NCI-H1105 (cell line): ENCODE measurements at regions not wholly inside any gene's neighbourhood (a gene's known extent, or its start where the extent isn't known, plus 50 kb on each side); places are given as distances from the start of the nearest gene placed in this dataset.

Experiments
- DNase-seq: peaks from one replicate; lab custom pipeline; 2025; lab: John Stamatoyannopoulos, UW

DNA sequence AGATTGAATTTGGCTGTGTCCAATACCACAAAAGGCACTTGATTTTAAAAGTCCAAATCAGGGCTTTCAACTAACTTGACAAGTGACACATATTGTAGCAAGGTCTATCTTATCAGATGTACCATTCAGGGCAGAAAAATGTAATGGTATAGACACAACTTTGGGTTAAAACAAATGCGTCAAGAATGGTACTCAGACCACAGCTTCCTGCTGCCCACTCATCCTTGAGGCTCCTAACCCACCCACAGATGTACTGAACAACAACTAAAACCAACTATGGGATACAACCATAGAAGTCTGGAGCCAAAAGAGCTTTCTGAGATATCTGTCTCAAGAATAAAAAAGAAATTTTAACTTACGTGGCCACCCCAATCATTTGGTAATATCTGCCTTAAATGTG, 105.2 kb downstream of the RBM43 start:
- no peak for DNase-seq

DNA sequence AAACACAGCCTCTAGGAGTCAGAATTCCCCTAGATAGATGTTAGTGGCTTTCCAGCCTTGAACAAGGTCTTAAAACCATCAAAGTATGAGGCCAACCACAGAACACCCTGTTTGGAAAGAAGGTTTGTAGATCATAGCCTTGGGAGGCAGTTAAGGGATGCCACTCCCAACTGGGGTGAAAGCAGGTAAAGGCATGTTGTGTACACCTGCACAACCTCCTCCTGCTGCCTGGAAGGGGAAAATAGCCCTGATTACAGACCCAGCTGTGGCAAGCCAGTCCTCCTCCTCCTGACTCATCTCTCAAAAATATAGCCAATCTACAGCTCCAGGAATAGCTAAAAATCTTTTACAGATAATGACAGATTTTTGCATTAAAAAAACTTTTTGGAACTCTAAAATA, 108.1 kb downstream of the RBM43 start:
- no peak for DNase-seq

DNA sequence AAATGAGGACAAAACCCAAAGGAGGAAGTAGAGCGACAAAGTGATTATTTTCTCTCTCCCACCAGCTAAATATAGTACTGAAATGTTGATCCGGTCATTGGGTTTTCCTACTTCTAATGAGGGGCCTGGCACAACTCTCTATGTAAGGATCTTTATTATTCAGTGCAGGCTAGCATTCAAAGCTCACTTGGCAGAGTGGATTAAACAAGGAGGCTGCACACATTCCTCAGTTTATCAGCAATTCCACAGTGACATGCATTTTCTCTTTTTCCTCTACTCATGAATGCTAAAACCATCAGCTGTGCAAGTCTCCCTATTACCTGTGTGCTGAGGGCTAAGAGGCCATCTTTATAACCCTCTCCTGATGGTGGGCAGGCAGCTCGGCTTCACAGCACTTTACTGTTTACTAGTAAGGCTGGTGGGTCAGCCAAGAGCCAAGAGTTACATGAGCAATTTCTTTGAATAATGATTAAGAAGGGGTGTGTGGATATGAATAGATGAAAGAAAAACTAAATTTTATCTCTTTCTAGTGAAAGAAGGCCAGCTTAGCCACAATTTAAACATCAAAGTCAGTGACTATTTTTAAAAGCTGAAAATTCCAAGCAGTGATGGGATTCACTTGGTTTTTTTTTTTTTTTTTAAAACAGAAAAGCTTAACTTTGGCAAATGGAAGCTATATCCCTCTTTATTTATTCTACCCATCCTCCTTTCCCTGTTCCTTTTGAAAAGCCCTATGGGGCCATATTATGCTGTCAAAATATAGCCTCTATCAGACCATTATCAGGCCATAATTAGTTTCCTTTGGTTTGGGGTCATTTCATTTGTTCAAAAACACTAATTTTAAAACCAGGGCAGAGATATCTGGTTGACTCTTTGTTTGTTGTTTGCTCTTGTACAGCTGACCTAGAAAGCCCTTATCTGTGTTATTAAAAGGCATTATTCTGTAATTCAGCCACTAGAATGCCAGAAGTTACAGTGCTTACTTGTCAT, 111.0 kb downstream of the RBM43 start:
- no peak for DNase-seq

DNA sequence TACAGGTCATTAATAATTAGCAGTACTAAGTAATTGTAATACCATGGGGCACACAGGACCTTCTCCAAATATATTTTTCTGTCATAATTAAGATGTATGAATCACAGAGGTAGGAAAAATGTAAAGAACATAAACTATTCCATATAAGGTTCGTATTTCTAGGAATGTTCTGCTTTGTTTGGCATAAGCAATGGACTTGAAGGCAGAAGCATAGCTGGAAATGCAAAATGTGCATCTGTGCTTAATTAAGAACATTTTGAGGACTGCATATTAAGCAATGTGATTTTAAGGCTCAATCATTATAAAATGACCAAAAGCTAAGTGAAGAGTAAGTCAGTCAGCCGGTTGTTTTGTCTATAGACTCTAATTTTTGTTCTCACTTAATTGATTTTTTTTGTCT, 123.2 kb downstream of the RBM43 start:
- DNase-seq = no peak

DNA sequence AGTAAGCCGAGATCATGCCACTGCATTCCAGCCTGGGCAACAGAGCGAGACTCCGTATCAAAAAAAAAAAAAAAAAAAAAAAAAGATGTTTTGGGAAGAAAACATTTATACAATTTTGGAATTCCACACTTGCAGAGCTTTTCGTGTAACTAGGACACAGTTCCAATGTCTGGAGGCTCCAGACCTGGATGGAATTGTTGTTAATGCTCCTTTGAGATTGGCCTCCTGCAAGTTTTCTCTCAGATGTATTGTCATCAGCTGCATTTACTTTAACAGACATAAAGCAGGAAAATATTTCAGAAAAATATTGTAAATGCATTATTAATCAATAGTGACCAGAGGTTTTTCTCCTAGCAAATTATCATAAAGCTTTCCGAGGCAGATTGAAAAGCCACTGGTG, 124.1 kb downstream of the RBM43 start:
- DNase-seq = no peak

DNA sequence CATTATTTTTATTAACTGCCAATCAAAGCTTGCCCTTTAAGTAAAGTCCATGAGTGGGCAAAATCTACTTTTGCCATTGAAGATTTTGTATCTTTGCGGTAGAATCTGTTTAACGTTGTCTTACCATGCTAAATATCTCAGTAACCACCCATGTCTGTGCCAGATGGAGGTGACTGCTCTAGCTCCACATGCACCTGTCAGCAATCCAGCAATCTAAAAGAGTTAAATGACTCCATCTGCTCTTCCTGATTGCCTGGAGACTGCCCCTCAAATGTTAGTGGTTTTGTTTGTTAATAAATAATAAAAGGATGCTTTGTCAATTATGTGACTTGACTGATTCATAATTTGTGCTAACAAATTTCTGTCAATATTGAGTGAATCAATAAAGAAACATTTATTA, 141.7 kb downstream of the RBM43 start:
- no peak for DNase-seq

DNA sequence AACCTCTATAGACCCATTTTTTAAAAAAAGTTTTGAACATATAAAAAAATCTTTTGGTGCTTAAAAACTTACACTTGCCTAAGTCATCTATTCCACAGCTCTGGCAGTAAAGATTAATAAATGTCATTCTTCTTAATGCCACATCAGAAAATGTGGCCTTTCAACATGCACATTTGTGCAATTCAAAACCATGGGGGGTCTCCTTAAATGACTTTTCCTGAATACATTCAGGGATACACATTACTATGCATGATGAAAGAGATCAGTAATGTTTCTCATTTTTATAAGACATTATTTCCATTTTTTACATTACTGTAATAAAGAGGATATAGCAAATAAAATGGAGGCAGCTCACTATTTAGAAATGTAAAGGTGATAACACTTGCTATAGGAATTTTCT, 142.3 kb downstream of the RBM43 start:
- DNase-seq = no peak

DNA sequence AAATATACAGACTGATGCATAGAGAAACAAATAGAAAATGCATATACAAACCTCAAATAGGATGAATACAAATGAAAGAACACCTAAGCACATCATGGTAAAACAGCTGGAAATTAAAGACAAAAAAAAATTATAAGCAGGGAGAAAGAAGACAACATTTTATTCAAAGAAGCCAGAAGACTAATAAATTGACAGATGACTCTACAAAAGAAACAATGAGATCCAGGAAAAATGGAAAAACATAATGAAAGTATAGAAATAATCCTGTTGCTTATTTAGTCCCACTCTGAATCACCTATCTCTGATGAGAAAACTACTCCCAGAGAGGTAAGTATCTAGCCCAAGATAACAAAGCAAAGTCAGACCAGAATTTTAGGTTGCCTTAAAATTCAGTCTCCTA, 143.4 kb downstream of the RBM43 start:
- no peak for DNase-seq

DNA sequence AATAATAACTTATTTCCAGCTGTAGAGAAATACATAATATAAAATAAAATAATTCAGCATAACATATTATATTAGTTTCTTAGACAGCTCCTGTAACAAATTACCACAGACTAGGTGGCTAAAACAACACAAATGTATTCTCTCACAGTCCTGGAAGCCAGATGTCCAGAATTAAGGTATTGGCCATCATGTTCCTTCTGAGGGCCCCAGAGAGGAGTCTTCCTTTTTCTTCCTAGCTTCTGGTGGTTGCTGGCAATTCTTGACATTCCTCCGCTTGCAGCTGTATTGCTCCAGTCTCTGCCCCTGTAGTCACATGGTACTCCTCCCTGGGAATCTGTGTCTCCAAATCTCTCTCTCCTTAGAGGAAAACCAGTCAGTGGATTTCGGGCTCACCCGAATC, 146.8 kb downstream of the RBM43 start:
- no peak for DNase-seq

DNA sequence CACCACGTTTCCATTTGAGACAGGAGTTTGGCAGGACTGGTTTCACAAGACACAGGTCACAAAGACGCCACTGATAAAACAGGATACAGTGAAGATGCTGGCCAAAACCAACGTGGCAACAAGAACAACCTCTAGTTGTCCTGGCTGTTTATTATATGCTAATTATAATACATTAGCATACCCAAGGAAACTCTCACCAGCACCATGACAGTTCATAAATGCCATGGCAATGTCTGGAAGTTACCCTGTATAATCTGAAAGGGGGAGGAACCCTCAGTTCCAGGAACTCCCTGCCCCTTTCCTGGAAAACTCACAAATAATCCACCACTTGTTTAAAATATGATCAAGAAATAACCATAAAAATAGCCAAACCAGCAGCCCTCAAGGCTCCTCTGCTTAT, 148.3 kb downstream of the RBM43 start:
- DNase-seq = no peak

DNA sequence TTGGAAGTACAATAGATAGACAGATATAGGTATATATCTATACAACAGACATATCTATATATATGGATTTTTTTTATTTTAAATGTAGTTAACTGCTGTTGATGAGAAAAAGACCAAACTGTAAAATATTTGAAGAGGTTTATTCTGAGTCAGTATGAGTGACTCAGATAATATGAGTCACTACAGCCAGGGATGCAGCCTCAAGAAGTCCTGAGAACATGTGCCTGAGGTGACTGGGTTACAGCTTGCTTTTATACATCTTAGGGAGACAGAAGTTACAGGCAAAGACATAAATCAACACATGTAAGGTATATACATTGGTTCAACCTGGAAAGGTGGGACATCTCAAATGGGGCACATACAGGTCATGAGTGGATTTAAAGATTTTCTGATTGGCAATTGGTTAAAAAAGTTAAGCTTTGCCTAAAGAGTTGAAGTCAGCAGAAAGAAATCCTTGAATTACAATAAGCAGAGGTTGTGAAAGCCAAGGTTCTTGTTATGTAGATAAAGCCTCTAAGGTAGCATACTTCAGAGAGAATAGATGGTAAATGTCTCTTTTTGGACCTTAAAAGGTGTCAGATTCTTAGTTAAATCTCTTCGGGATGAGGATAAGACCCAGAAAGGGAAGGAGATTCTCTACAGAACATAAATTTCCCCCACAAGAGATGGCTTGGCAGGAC, 149.9 kb downstream of the RBM43 start:
- DNase-seq = no peak

DNA sequence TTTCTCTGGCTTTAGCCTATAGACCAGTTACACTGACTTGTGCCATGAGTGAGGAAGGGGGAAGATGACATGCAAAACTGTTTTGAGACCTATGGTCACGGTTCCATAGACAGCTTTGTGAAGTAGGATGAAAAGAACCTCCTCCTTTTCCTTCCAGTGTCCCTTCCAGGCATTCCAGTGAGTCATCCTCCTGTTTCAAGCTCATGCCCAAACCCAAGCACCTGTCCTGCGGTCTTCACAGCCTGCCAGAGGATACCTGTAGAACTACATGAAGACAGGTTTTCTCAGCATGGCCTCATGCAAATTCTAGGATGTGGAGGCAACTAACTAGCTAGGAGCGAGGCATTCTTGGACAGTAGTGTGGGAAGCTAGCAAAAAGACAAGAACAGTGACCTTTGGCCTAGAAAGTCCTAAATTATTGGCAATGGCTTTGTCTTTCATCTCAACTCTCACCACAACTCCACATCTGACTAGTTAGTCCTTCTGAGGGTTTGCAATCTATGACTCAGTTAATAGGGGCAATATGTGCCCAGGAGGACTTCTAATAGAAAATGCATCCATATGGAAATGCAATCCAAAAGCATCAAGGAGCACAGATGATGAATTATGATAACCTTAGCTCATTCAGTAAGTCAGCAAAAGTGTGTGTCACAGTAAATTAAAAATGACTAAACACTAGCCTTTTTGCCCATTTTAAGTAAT, 154.7 kb downstream of the RBM43 start:
- no peak for DNase-seq

DNA sequence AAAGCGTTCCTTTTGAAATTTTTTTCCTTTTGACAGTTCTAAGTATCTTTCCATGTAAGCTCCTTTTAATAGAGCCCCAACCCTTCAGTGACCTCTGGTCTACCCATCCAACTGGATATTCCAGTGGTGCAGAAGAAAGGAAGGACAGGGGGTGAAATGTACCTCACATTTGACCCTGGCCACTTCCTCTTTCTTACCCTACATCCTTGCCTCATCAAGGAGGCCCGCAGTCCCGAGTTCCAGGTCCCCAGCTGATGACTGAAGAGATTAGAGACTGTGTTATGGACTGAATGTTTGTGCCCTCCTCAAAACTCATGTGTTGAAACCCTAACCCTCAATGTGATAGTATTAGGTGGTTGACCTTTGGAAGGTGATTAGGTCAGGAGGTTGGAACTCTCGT, 158.1 kb downstream of the RBM43 start:
- DNase-seq = no peak

DNA sequence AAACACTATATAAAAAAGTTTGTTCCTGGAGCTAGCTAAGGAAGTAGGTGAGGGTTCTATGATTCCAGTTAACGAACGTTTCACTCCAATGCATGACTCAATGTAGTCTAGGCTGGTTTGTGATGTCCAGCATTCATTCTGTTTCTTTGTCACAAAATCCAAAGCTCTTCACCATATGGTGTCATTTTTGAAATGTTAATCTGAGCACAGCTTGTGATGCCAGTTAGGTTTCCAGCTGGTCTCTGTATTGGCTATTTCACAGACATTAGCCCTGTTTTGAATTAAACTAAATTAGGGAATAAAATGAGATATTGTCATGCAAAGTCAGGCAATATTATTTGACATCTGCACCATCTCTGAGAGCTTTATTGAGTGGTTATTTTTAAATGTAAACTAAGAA, 159.4 kb downstream of the RBM43 start:
- DNase-seq = no peak

DNA sequence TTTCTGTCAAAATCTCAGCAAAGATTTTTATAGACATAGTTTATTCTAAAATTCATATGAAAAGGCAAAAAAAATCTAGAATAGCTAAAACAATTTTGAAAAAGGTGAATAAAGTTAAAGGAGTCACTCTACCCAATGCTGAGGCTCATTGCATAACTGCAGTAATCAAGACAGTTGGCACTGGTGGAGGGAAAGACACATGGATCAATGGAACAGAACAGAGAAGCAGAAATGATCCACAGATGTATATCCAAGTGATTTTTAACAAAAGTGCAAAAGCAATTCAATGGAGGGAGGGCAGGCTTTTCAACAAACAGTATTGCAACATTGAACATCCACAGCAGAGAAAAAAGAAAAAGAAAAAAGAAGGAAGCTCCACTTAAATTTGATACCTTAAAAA, 162.8 kb downstream of the RBM43 start:
- DNase-seq = no peak

DNA sequence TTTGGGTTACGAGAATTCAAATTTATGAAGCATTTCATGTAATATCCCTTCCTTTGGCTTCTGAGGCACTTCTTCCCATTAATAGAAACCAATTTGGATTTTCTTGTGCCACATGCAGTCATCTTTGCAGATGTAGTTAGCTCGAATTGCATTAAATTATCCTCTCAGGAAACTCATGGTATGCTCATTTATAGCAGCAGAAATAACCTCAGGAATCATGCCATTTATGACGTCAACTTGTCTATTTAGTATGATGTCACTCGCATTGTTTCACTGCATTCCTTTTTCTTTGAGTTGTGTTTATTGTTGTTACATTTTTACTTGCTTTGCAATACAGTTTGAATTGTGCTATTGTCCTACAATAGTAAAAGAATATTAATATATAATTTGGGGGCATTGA, 163.8 kb downstream of the RBM43 start:
- no peak for DNase-seq

DNA sequence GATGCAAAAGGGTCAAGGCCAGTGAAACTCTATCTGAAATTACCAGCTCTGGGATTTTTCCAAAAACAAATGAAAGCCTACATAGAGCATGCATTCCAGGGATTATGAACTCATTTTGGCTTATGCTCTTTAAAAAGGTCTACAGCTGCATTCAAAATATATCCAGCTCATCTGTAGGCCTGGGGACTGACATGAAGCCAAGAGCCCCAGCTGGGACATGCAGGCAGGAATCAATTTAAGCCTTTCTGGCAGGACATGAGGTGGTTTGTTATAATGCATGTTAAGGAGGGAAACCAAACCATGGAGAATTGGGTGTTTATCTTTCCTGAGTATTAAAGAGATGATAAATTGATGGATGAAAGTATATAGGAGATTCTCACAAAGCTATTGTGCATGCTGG, 164.5 kb downstream of the RBM43 start:
- DNase-seq = no peak

DNA sequence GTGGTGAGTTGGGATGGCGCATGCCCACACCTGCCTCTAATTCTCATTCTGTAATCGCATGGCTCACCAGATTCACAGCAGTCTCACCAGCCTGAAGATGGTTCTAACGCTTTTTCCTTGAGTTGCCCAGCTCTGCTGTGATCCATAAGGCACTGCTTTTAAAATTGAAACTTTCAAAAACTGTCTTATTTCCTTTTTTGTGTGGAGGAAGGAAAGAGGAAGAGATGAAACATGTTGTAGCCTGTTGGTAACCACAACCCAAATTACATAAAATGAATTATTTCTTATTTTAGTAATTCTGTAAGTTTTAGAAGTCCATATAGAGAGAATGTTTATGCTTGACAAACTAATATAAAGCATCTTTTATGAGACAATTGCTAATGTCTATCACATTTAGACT, 165.4 kb downstream of the RBM43 start:
- DNase-seq = no peak

DNA sequence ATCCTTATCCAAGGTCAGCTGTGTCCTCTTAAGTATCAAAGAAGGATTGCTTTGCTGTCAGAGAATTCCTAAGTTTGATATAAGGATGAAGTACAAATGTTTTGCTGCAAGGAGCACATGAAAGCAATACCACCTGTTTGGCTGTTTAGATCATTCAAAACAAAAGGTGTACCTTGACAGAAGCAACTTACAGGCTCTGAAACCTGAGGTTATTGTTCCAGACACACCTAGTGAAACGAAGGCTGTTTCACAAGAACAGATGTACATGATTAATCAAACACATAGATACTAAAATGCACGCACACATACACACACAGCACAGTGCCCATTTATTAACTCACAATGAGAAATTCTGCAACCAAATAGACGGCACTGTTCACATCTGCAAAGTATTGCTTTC, 166.2 kb downstream of the RBM43 start:
- DNase-seq = no peak

DNA sequence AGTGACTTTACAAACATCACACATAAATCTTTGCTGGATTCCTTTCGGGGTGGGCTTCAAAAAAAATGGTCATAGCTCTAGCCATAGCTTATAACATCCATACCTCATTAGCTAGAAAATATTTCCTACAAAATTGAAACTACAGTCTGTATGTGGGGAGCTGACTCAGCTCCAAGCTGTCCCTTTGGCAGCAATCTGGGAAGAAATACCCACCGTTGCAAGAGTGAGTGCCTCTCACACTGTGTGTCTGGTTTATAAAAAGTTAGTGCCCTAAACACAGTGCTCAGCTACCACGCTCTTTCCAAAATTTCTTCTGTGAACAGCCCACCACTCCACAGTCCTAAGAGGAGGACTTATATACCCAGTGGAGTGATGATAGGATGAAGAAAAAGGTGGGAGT, 170.1 kb downstream of the RBM43 start:
- DNase-seq = no peak

DNA sequence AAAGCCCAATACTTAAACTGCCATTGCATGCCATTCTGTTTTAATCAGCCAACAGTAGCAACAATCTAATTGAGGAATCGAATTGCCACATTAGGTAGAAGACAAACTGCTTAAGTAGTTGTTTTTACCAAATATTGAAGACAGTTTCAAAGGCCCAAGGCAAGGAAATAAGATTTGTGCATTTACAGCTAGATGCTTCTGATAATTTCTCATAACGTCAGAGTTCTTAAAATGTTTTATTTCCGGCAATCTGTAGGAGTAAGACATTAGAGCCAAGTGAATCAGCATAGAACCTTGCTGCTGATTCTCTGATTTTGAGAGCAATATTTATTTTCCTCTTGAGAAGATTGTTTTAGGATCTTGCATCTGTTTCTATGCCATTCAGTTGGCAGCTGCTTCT, 174.3 kb downstream of the RBM43 start:
- DNase-seq = no peak

DNA sequence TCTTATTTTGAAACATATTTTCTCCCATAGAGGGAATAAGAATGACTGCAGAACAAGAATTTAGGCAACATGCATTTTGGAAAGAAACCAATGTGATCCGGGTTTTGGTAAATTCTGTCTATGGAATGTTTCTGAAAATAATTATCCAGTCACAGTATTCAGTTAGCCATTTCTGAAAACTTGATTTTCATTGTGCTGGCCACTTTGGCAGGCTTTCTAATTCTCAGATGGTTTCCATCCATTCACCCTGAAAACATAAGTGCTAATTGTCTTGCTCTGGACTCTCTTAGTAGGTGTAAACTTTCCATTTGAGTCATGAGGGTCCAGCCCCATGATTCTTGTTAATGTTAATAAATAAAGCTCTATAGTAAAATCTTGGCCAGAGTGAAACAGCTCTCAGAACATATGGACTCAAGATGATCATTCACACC, 176.5 kb downstream of the RBM43 start:
- no peak for DNase-seq
